Stimulated activated CD8-positive, alpha-beta memory T cell treated with anti-CD3 and anti-CD28 coated beads, Interleukin-2, amount 100 ng/mL, for 1 hour (primary cell): ENCODE measurements at regions not wholly inside any gene's neighbourhood (a gene's known extent, or its start where the extent isn't known, plus 50 kb on each side); places are given as distances from the start of the nearest gene placed in this dataset.

Experiments
- DNase-seq, 2 donors: peaks; one replicate each; pipeline ENCODE4 v3.0.0-alpha.2; 2020; ENCODE audit warnings: low read depth in 2 of 2

DNA sequence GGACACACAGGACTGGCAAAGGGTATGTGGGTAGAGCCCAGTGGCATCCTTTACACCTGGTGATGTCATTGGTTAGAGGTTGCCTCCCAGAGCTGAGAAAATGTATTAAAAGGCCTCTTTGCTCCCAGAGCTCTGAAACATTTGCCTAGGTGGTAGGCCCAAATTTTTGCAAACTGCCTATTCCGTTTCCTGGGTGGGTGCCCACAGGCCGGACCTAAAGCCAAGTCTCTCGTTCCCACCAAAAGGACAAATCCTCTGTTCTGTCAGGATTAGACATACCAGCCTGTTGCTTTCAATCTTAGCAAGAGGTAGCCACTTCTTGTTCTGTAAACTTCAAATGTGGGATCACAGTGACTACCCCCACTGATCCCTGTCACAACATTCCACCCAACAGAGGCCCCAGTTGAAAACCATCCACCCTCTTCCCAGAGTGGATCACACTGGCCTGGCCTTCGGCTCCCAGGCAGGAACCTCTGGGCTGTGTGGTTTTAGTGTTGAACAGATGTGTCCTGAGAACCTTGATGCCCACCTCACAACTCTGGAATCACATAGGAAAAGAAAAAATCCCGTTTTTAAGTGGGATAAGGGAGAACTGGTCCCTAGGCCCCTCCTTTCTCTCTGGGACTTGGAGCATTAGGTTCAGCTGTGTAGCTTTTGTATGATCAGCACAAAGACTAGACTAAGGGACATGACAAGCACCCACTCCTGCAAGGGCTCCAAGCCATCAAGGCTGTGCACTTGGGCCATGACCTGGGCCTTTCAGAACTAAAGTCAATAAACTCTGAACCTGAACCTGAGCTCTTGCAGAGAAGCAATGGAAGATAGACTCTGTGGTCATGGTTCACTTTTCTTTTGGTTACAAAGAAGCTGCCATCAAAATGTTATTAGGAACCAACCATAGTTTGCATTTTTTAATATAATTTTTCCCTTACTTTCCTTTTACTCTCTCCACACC is 211.3 kb downstream of the CYP26B1 start:
- no peak for DNase-seq

DNA sequence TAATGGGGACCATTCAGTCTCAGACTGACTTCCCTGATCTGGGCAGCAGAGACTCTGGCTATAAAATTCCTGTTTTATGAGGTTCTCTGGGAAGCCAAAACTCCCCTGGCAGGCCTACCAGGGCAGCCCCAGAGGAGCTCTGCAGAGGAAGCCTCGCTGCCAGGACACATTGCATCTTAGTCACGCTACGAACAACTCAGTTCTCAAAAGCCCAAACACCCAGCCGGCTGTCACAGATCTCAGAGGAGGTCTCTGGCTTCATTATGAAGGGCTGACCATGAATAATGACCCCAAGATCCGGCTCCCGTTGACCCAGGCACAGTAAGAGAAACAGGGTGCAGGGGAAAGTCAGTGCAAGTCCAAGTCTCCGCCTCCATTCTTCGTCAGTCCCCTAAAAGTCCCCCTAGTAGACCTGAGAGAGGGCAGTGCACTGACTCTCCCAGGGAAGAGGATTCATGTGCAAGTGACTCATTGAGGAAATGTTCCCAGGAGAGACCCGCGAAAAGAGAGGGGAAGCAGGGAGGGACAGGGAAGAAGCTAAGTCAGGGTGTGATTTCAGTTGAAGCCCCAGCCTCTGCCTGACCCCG is 212.3 kb downstream of the CYP26B1 start:
- DNase-seq, result no peak

- no peak for DNase-seq
These were observed 212.9 kb downstream of the CYP26B1 start for GRCh38 chr2:71934595-71935261.

DNA sequence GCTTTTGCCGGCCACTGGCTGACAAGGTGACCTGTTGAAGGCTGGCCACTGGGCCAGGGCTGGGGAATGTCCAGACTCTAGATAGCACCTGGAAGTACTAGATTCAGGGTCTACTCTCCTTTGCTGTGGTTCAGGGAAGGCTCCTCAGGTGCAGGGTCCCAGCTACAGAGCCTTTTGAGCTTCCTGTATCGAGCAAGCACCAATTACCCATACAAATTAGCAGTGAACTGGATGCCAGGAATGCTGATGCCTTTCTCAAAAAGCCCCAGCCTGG is 213.4 kb downstream of the CYP26B1 start:
- no peak for DNase-seq

GRCh38 chr2:71933467-71934319 is 214.0 kb downstream of the CYP26B1 start:
- DNase-seq, result no peak

GRCh38 chr2:71932780-71933466 is 214.7 kb downstream of the CYP26B1 start:
- no peak for DNase-seq

DNA sequence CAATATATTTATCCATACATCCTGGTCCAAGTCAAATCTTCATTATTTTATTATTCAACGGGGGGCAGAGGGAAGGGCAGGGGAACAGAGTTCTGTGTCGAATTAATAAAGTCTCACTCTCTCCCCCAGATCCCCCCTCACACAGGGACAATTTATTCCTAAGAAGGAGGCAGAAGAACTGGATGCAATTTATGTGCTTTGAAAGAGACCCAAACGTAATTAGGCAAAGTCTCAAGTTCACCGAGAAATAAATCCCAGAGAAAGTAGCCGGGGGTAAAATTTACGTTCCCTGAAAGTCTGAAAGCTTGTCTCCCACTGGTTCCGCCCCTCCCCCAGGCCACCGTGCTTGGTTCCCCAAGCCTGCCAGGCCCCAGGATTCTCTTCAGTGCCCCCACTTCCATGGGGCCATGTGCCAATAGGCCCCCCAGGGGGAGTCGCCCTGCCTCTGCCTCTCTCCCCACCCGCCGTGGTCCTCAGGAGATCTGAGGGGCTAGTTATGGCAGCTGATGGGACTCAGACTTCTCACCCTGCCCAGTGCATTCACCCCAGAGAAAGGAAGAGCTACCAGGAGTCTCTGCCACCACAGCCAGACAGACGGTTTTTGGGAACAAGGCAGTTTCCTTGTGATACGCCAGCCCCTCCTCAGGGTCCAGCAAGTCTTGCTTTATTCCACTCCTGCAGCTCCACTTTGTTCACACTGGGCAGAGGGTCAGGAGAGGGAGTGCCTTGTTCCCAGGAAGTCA is 215.5 kb downstream of the CYP26B1 start:
- DNase-seq, result no peak

DNA sequence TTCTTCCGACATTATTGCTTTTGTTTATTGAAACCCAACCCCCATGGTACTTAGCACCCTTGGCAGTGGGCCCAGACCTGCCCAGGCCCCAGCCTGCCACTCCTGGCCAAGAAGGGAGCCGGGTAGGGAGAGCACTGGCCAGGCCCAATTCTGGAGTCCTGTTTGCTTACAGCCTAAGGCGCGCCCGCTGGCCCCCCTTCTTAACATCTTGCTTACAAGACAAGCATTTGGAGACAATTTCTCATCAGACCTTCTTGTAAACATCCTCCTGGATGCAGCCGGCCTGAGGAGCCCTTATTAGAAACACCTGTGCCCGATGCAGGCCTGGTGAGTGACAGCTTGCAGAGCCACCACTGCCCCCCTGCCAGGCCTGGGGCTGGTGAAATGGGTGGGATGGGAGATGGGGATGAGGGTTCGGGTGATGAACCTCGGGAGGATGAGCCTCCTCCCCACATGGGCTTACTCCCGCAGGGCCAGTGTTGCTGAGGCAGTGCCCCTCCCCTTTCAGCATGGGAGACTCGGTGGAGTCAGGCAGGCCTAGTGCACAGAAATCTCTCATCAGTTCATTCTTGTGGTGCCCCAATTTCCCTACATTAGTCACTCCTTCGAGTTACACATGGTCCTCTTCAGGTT is 217.5 kb downstream of the CYP26B1 start:
- no peak for DNase-seq

DNA sequence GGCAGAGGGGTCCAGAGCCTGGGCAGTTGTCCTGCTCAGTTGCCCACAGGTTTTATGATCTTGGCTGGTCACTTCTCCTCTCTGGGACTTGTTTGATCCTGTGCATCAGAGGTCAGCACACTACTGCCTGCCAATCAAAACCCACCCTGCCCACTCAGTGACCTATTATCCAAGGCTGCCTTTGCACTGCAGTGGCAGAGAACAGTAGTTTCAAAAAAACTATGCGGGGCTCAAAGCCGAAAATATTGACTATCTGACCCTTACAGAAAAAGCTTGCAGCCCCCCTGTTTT is 218.2 kb downstream of the CYP26B1 start:
- DNase-seq, result no peak

- no peak for DNase-seq
These were observed 218.8 kb downstream of the CYP26B1 start for GRCh38 chr2:71928734-71929481.

DNA sequence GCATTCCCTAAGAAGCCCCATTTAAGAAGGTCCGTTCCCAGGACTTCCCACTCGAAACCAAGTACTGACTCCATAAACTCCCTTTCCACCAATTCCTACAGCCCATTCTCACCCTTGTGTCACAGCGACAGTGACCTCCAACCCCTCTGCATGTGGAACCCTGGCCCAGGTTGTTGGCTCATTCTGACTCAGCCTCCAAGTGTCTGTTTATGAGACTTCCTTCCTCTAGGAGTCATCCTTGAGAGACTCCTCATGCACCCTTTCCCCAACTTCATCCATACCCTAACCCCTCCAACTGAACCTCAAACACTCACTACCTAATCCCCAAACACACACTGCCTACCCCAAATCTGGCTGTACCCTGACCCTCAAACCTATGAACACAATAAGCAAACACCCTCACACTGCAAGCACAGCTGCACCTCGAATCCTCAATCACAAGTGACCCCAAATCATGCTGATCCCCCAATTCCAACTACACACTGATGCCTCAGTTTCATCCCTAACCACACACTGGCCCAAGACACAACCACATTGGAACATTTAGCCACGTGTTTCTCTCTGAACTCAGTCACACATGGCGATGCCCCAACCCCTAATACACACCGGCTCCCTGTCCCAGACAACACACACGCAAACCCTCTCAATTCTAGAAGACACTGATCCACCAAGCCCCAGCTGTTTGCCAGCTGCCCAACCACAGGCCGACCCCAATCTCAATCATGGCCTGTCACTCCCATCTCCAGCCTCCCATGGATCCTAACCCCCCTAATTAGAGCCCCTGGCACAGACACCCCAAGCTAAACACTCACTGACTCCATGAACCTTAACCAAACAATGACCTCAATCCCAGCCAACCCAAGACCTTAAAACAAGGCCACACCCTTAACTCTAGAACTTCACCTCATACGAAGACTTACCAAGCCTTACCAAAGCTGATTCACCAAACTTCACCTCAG is 219.6 kb downstream of the CYP26B1 start:
- DNase-seq, result no peak

GRCh38 chr2:71926876-71927756 is 220.5 kb downstream of the CYP26B1 start:
- no peak for DNase-seq

- DNase-seq, result no peak
These were observed 221.6 kb downstream of the CYP26B1 start for GRCh38 chr2:71926089-71926447.

- DNase-seq, result no peak
These were observed 222.2 kb downstream of the CYP26B1 start for GRCh38 chr2:71925268-71926088.

- DNase-seq, result peak in 1 of 2 donors; percentile 12
These were observed 223.7 kb downstream of the CYP26B1 start for GRCh38 chr2:71923887-71924533.

GRCh38 chr2:71923143-71923525 is 224.5 kb downstream of the CYP26B1 start:
- DNase-seq, result no peak
